OCI-LY1 (cell line): ENCODE measurements at regions not wholly inside any gene's neighbourhood (a gene's known extent, or its start where the extent isn't known, plus 50 kb on each side); places are given as distances from the start of the nearest gene placed in this dataset.

ENCODE experiments used
- H2AFZ ChIP-seq: fragments of 200-600 bp; sonication (generic), shearing (Covaris generic); 2 replicates; pipeline ENCODE4 v1.6.0; 2014; ENCODE audit warnings: antibody characterized with exemption, mild to moderate bottlenecking, low read length
- H3F3A ChIP-seq: fragments of 200-600 bp; sonication (generic), shearing (Covaris generic); 2 replicates; pipeline ENCODE4 v1.6.0; 2014; ENCODE audit warnings: mild to moderate bottlenecking, antibody characterized with exemption, low read length, moderate library complexity; ENCODE audit not compliant: insufficient read depth
- H3K27ac ChIP-seq: fragments of 200-600 bp; sonication (generic); 2 replicates; pipeline ENCODE4 v1.5.1; 2014; ENCODE audit warnings: low read length, mixed run types, mild to moderate bottlenecking, low read depth; ENCODE audit not compliant: poor library complexity, severe bottlenecking
- H3K27me3 ChIP-seq: fragments of 200-600 bp; sonication (generic); 2 replicates; pipeline ENCODE4 v1.6.0; 2014; ENCODE audit warnings: antibody characterized with exemption, mild to moderate bottlenecking, low read length, moderate library complexity; ENCODE audit not compliant: insufficient read depth
- H3K36me3 ChIP-seq: fragments of 200-600 bp; sonication (generic); 2 replicates; pipeline ENCODE4 v1.6.1; 2014; ENCODE audit warnings: mild to moderate bottlenecking, antibody characterized with exemption, low read length, moderate library complexity, mixed read lengths; ENCODE audit not compliant: insufficient read depth
- H3K4me1 ChIP-seq: fragments of 200-600 bp; sonication (generic); 2 replicates; pipeline ENCODE4 v1.5.1; 2014; ENCODE audit warnings: mild to moderate bottlenecking, low read length, moderate library complexity; ENCODE audit not compliant: insufficient read depth, severe bottlenecking
- H3K4me2 ChIP-seq: fragments of 200-600 bp; sonication (generic), shearing (Covaris generic); 2 replicates; pipeline ENCODE4 v1.6.1; 2014; ENCODE audit warnings: low read length
- H3K4me3 ChIP-seq: fragments of 200-600 bp; sonication (generic); 2 replicates; pipeline ENCODE4 v1.5.1; 2014; ENCODE audit warnings: low read length, low read depth, mild to moderate bottlenecking, mixed read lengths; ENCODE audit not compliant: poor library complexity, severe bottlenecking
- H3K79me2 ChIP-seq: fragments of 200-600 bp; shearing (Covaris generic); 2 replicates; pipeline ENCODE4 v1.6.1; 2016; ENCODE audit warnings: mixed run types, low read length, mixed read lengths; ENCODE audit not compliant: insufficient read depth
- H3K9ac ChIP-seq: fragments of 200-600 bp; sonication (generic), shearing (Covaris generic); 2 replicates; pipeline ENCODE4 v1.6.1; 2014; ENCODE audit warnings: mild to moderate bottlenecking, low read length, mixed read lengths
- H3K9me2 ChIP-seq: fragments of 200-600 bp; sonication (generic), shearing (Covaris generic); 2 replicates; pipeline ENCODE4 v1.6.1; 2014; ENCODE audit warnings: low read depth, mild to moderate bottlenecking, low read length, mixed read lengths
- H3K9me3 ChIP-seq: fragments of 200-600 bp; shearing (Covaris generic); 2 replicates; pipeline ENCODE4 v1.6.1; 2014; ENCODE audit warnings: low read length, mixed read lengths
- H4K20me1 ChIP-seq: fragments of 200-600 bp; sonication (generic), shearing (Covaris generic); 2 replicates; pipeline ENCODE4 v1.6.0; 2016; ENCODE audit warnings: mild to moderate bottlenecking, low read length; ENCODE audit not compliant: insufficient read depth
- EZH2 ChIP-seq: fragments of 200-600 bp; sonication (generic), shearing (Covaris generic); IDR thresholded peaks from 2 replicates; pipeline ENCODE4 v1.8.0; 2017; ENCODE audit warnings: borderline replicate concordance, mixed run types, mild to moderate bottlenecking, antibody characterized with exemption, low read length, moderate library complexity, mixed read lengths
- TF ChIP-seq, protein P1 (sequence below): fragments of 200-600 bp; sonication (generic), shearing (Covaris generic); IDR thresholded peaks from 2 replicates; pipeline ENCODE4 v1.5.1; 2017; ENCODE audit warnings: mild to moderate bottlenecking, antibody characterized with exemption, low read length, moderate library complexity, mixed read lengths

DNA sequence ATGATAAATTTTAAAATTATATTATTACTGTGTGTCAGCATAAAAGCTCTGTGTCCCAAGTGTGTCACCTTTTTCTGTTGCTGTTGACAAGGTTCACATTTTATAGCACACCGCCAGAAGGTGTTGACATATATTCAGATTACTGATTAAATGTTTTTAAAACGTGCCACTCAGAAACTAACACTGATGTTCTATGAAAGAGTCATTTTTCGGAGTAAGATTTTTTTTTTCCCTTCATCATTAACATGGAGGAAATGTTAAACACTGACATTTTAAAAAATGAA is 197.5 kb downstream of the TM9SF2 start:
- H3K36me3 ChIP-seq = no peaks in the 10 kb centered on the region
- no peaks in the 10 kb centered on the region for H3K4me1 ChIP-seq
- no peaks in the 10 kb centered on the region for H3F3A ChIP-seq
- H3K9ac ChIP-seq = no peak overlapping the region
- no peaks in the 10 kb centered on the region for H3K79me2 ChIP-seq
- H3K27ac ChIP-seq = no peak overlapping the region
- H3K9me2 ChIP-seq = no peaks in the 10 kb centered on the region
- no peaks in the 10 kb centered on the region for H4K20me1 ChIP-seq
- H3K4me2 ChIP-seq = no peak overlapping the region
- H2AFZ ChIP-seq = no peak overlapping the region
- H3K4me3 ChIP-seq = no peak overlapping the region
- H3K27me3 ChIP-seq = no peaks in the 10 kb centered on the region
- TF ChIP-seq, protein P1, sequence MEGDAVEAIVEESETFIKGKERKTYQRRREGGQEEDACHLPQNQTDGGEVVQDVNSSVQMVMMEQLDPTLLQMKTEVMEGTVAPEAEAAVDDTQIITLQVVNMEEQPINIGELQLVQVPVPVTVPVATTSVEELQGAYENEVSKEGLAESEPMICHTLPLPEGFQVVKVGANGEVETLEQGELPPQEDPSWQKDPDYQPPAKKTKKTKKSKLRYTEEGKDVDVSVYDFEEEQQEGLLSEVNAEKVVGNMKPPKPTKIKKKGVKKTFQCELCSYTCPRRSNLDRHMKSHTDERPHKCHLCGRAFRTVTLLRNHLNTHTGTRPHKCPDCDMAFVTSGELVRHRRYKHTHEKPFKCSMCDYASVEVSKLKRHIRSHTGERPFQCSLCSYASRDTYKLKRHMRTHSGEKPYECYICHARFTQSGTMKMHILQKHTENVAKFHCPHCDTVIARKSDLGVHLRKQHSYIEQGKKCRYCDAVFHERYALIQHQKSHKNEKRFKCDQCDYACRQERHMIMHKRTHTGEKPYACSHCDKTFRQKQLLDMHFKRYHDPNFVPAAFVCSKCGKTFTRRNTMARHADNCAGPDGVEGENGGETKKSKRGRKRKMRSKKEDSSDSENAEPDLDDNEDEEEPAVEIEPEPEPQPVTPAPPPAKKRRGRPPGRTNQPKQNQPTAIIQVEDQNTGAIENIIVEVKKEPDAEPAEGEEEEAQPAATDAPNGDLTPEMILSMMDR = no peak
- no peak for TF ChIP-seq EZH2
- H3K9me3 ChIP-seq = no peaks in the 10 kb centered on the region

DNA sequence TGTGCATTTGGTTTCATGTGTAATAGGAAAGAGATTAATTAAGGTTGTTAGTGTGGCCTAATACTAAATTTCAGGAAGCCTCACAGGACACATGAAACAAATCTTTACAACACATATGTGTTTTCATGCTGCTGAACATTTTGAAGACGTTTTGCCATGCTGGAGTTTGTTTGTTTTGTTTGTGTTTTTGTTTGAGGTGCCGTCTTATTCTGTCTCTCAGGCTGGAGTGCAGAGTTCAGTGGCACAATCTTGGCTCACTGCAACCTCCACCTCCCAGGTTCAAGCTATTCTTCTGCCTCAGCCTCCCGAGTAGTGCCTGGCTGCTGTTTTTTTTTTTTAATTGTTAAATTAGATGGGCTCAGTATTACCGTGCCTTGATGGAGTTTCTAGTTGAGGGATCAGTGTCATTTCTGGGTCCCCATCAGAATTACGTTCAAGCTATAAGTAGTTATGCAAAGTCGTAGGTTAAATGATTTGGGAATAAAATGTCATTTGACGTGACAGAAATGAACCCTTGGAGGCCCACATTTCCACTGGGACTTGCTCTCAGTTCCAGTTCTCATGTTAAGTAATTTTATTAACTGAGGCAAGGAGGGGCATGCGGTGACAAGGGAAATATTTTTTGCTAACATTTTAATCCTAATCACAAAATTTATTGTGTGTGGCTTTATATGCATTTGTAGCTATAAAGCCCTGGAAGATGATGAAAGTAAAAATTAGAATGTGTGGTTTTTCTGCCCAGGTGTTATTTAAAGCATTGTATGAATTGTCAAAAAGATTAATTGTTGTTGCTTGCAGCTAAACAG is 196.9 kb downstream of the TM9SF2 start:
- H3F3A ChIP-seq = no peaks in the 10 kb centered on the region
- no peaks in the 10 kb centered on the region for H3K9me2 ChIP-seq
- no peaks in the 10 kb centered on the region for H3K9me3 ChIP-seq
- TF ChIP-seq EZH2 = no peak
- TF ChIP-seq, protein P1 = no peak
- no peaks in the 10 kb centered on the region for H3K4me1 ChIP-seq
- H2AFZ ChIP-seq = no peak overlapping the region
- no peaks in the 10 kb centered on the region for H3K36me3 ChIP-seq
- no peaks in the 10 kb centered on the region for H3K27me3 ChIP-seq
- no peaks in the 10 kb centered on the region for H3K79me2 ChIP-seq
- H4K20me1 ChIP-seq = no peaks in the 10 kb centered on the region
- no peak overlapping the region for H3K4me3 ChIP-seq
- H3K9ac ChIP-seq = no peak overlapping the region
- no peak overlapping the region for H3K4me2 ChIP-seq
- no peak overlapping the region for H3K27ac ChIP-seq

DNA sequence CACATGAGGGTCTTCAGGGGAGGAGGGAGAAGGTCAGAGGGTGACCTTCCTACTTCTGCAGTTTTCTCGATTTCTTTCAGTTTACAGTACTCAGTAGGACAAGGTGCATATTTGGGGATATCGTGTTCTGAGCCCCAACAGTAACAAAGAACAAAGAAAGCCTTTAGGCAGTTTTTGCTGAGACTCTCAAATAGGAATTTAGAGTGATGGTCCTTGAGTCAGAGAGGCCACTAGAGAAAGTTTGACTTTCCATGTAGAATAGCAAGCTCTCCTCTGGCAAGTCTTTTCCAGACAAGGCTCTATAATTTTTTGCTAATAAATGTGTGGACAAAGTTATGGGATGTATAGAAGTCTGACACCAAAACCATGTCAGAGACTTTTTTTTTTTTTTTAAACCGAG is 194.6 kb downstream of the TM9SF2 start:
- Histone ChIP-seq H3K27me3 (no peaks in the 10 kb centered on the region), H4K20me1 (no peaks in the 10 kb centered on the region), H3K4me1 (no peaks in the 10 kb centered on the region), H3K9me3 (no peaks in the 10 kb centered on the region), H3K79me2 (no peaks in the 10 kb centered on the region), H3K36me3 (no peaks in the 10 kb centered on the region), H3K27ac (no peak overlapping the region), H3K9me2 (no peaks in the 10 kb centered on the region), H3K4me3 (no peak overlapping the region), H3K9ac (no peak overlapping the region), H3F3A (no peaks in the 10 kb centered on the region), H2AFZ (no peak overlapping the region), H3K4me2 (no peak overlapping the region)
- TF ChIP-seq, protein P1 = no peak
- no peak for TF ChIP-seq EZH2
